ENCODE measurements at regions not wholly inside any gene's neighbourhood (a gene's known extent, or its start where the extent isn't known, plus 50 kb on each side); places are given as distances from the start of the nearest gene placed in this dataset.

DNA sequence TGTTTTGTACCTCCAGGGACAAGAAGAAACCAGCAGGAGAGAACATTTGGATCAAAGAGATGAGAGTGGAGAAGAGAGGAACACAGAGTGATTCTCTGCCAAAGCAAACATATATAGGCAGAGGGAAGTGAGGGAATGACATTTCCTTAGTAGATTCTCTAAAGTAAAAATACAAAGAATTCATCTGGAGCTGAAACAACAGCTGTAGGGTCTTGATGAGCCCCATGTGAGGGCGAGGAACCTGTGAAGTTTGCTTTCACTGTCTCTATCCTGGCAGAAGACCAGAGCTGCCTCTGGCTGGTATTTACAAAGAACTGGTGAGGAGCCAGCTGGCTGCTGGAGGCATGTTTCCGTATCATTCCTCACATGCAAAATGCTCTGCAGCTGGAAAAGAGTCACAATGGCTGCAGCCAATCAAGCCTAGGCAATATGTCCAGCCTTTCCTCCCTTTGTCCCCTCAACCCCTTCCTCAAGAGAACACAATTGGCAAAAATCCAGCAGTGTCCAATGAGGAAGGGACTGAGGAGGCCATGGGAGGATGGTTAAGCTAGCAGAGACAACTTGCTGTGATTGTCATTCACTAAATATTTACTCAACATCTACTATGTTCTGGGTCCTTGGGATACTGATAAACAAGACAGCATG, 122.5 kb downstream of the PHLDA1 start:
- TF ChIP-seq, protein P1, sequence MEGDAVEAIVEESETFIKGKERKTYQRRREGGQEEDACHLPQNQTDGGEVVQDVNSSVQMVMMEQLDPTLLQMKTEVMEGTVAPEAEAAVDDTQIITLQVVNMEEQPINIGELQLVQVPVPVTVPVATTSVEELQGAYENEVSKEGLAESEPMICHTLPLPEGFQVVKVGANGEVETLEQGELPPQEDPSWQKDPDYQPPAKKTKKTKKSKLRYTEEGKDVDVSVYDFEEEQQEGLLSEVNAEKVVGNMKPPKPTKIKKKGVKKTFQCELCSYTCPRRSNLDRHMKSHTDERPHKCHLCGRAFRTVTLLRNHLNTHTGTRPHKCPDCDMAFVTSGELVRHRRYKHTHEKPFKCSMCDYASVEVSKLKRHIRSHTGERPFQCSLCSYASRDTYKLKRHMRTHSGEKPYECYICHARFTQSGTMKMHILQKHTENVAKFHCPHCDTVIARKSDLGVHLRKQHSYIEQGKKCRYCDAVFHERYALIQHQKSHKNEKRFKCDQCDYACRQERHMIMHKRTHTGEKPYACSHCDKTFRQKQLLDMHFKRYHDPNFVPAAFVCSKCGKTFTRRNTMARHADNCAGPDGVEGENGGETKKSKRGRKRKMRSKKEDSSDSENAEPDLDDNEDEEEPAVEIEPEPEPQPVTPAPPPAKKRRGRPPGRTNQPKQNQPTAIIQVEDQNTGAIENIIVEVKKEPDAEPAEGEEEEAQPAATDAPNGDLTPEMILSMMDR (IDR thresholded peaks at IDR 0.05), result no peak
- H3K9me3 ChIP-seq, result no peaks in the 10 kb centered on the region
- intact Hi-C loops (cut with DNase I), result no loop called here
- H3K36me3 ChIP-seq, result no peaks in the 10 kb centered on the region
- ATAC-seq (peak; percentile 60), DNase-seq (no peak)
- no peak overlapping the region for H3K4me3 ChIP-seq
- peak overlapping the region; percentile 25 for H3K27ac ChIP-seq
- H3K4me1 ChIP-seq, result peaks cover 19% of the 10 kb centered on the region
- H3K27me3 ChIP-seq, result no peaks in the 10 kb centered on the region

DNA sequence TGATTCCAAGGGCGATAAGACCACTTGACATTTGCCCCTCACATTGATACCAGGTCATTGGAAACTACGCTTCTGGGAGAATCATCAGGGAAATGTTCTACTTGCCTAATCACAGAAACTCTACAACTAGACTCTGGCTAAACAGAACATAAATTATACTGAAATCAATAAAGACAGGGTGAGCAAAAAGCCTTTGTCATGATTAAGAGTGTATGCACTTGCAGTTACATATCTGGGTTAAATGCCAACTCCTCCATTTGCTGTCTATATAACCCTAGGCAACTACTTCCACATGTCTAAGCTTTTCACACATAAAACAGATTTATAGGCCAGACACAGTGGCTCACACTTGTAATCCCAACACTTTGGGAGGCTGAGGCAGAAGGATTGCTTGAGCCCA, 125.7 kb downstream of the PHLDA1 start:
- Histone ChIP-seq H3K9me3 (no peaks in the 10 kb centered on the region), H3K27me3 (no peaks in the 10 kb centered on the region), H3K4me3 (no peak overlapping the region), H3K4me1 (peaks cover 19% of the 10 kb centered on the region), H3K27ac (no peak overlapping the region), H3K36me3 (no peaks in the 10 kb centered on the region)
- intact Hi-C loops (cut with DNase I), result no loop called here
- TF ChIP-seq, protein P1 (IDR thresholded peaks at IDR 0.05), result no peak
- DNase-seq (no peak), ATAC-seq (no peak)

DNA sequence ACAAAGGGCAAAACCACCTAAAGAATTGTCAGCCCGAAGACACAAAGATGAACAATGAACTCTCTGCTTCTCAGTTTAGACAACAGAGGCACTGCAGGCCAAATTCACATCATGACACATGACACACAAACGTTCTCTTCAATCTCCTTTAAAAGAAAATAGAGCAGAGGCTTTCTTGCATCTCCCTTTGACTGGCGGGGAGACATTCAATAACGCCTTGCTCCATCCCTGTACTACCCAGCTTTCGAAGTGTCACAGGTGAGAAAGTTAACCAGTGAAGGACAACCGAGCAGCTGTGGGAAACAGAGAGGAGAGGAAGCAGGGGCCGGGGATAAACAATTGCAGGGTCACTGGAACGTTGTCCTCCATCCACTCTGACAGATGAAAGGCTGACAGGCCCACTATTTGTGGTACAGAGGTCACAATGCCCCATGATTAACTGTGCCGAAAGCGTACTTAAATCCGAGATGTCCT, 130.8 kb downstream of the PHLDA1 start:
- TF ChIP-seq, protein P1 (IDR thresholded peaks at IDR 0.05), result no peak
- intact Hi-C loops (cut with DNase I), result no loop called here
- no peak overlapping the region for H3K4me3 ChIP-seq

DNA sequence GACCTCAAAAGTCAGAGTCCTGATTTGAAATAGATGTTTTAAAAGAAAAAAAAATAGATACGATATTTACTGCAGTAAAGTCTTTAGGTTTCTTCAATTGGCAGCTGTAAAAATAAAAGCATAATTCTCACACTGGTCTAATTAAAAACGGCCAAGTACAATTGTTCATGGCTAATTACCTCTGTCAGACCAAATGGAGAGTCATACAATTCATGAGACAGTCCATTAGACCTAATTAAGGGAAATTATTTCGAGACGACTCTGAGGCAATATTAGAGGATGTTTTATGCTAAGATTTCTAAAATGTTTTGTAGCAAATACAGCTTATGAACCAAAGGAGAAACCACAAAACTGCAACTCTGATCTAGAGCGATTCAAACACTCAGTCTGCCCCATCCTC, 131.3 kb downstream of the PHLDA1 start:
- TF ChIP-seq, protein P1 (IDR thresholded peaks at IDR 0.05), result no peak
- Histone ChIP-seq H3K27me3 (no peaks in the 10 kb centered on the region), H3K36me3 (no peaks in the 10 kb centered on the region), H3K4me1 (no peaks in the 10 kb centered on the region), H3K27ac (no peak overlapping the region), H3K4me3 (no peak overlapping the region), H3K9me3 (no peaks in the 10 kb centered on the region)
- DNase-seq (no peak), ATAC-seq (no peak)
- intact Hi-C loops (cut with DNase I), result no loop called here

More for the DNA sequence above, 130.8 kb downstream of the PHLDA1 start:
- H3K9me3 ChIP-seq, result no peaks in the 10 kb centered on the region
- no peaks in the 10 kb centered on the region for H3K36me3 ChIP-seq
- no peak overlapping the region for H3K27ac ChIP-seq
- no peak for ATAC-seq
- H3K4me1 ChIP-seq, result no peaks in the 10 kb centered on the region
- H3K27me3 ChIP-seq, result no peaks in the 10 kb centered on the region
- DNase-seq, result no peak

DNA sequence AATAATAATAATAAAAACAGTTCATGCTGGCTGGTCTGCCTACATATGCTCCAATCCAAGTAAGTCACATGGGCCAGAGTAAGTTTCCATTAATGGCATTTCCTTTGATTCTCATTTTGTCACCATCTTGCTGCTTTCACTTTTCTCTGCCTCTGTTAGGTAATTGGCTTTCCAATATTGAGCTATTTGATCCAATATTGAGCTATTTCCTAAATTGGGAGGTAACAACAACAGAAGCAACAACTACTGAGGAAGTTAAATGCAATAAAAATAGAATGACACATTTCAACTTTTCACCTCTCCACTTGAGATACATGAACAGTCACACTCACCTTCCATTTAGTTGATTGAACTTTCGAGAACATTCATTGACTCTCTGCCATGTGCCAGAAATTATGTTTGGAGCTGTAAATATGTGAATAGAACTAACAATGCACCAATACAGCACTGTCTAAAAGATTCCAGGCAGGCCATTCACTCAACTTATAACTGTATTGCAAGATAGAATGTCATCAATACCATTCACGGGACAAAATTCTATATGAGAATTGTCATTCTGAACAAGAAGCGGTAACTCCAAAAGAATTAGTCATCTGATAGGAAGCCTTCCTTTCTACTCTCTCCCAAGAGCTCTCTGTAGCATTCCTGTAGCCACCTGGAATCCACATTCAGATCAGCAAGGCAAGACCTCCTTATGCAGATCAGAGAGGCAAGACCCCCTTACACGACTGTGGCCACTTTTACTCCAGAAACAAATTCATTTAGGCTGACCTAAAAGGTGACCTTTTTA, 136.4 kb downstream of the PHLDA1 start:
- no peak for ATAC-seq
- Histone ChIP-seq H3K27ac (no peak overlapping the region), H3K4me3 (no peak overlapping the region), H3K36me3 (no peaks in the 10 kb centered on the region), H3K4me1 (no peaks in the 10 kb centered on the region), H3K27me3 (no peaks in the 10 kb centered on the region), H3K9me3 (no peaks in the 10 kb centered on the region)
- TF ChIP-seq, protein P1 (IDR thresholded peaks at IDR 0.05), result no peak
- DNase-seq, result no peak
- intact Hi-C loops (cut with DNase I), result no loop called here
